ENCODE measurements at regions not wholly inside any gene's neighbourhood (a gene's known extent, or its start where the extent isn't known, plus 50 kb on each side); places are given as distances from the start of the nearest gene placed in this dataset.

- CTCF ChIA-PET (ENCODE audit: partially characterized antibody), result interaction anchor here (0.5 to 1.7 kb wide), 14 partner anchors 17 to 897 kb away, joined by 3 to 7 read pairs (median 3); no protein-coding TSS in a partner anchor
- no peak overlapping the region for H3K4me2 ChIP-seq (ENCODE audit: insufficient read depth in 1 of 2, low read depth in 2 of 2, low read length in 2 of 2)
- POLR2A ChIA-PET (ENCODE audit: partially characterized antibody), result no interaction called here
- no peak overlapping the region for H3K23ac ChIP-seq (ENCODE audit: insufficient read length)
- H2AFZ ChIP-seq (ENCODE audit: low read length), result 0 out of 2 replicates have a peak overlapping the region, but pooled peaks have one; percentile 29
- H3K14ac ChIP-seq (ENCODE audit: insufficient read length), result no peak overlapping the region
- no peak for DNase-seq (ENCODE audit: low read depth in 1 of 2, low spot score in 2 of 2)
- H3K4ac ChIP-seq (replicated peaks; ENCODE audit: insufficient read length, low read depth, low read length), result no peak overlapping the region
- H4K5ac ChIP-seq (ENCODE audit: insufficient read length, low read depth, low read length), result no peak overlapping the region
- 0 out of 2 replicates have a peak overlapping the region, but pooled peaks have one; percentile 28 for H2BK12ac ChIP-seq (ENCODE audit: low read depth, low read length)
- no peak overlapping the region for H4K91ac ChIP-seq (replicated peaks; ENCODE audit: insufficient read length, low read length)
- no peak overlapping the region for H2BK15ac ChIP-seq (ENCODE audit: low read length)
- H3K23me2 ChIP-seq (ENCODE audit: low read depth, low read length), result no peaks in the 10 kb centered on the region
- H2BK120ac ChIP-seq (replicated peaks; ENCODE audit: low read depth, low read length), result no peak overlapping the region
- no peak for FAIRE-seq
- H3K27ac ChIP-seq (ENCODE audit: low read depth, low read length), result no peak overlapping the region
- no peak overlapping the region for H3K4me3 ChIP-seq (ENCODE audit: extremely low read depth in 1 of 4, insufficient read depth in 2 of 4, low read depth in 3 of 4, low read length in 4 of 4)
- WGBS, 2 experiments (ENCODE audit: extremely low coverage in 1 of 2, insufficient coverage in 1 of 2, insufficient read length in 1 of 2, insufficient replicate concordance in 2 of 2, low coverage in 1 of 2, low lambda C conversion rate in 2 of 2, missing lambda C conversion rate in 1 of 2), result 88% methylated on average over 5 of the region's 5 CpGs; no CpG with 5 or more reads in 1 of the 2 experiments
- H4K8ac ChIP-seq (ENCODE audit: extremely low read depth, insufficient read depth, low read length), result no peak overlapping the region
- no peaks in the 10 kb centered on the region for H4K20me1 ChIP-seq (replicated peaks in 1 of 2; ENCODE audit: control insufficient read depth in 1 of 2, insufficient read depth in 2 of 2, low read length in 2 of 2)
- no peak overlapping the region for H2BK5ac ChIP-seq (ENCODE audit: low read depth, low read length)
- H3K9ac ChIP-seq (replicated peaks in 1 of 4; ENCODE audit: extremely low read depth in 1 of 4, low read depth in 3 of 4, low read length in 3 of 4), result no peak overlapping the region; a peak in 1 of 7 replicates
- H3K27me3 ChIP-seq (replicated peaks in 1 of 4; ENCODE audit: control insufficient read depth in 3 of 4, extremely low read depth in 1 of 4, insufficient read depth in 3 of 4, low read length in 3 of 4), result no peaks in the 10 kb centered on the region
- H3K56ac ChIP-seq (replicated peaks; ENCODE audit: insufficient read length, low read depth, low read length), result no peak overlapping the region
- H3K79me1 ChIP-seq (ENCODE audit: low read depth, low read length), result no peaks in the 10 kb centered on the region
- H3K4me1 ChIP-seq (replicated peaks in 1 of 4; ENCODE audit: control insufficient read depth in 3 of 4, insufficient read depth in 4 of 4, low read length in 3 of 4), result peaks cover 0 to 7% (median 2%) of the 10 kb centered on the region in 4 experiments; a peak in 2 of 7 replicates
- no peak overlapping the region for H2AK5ac ChIP-seq (ENCODE audit: low read depth, low read length)
- H3K36me3 ChIP-seq (ENCODE audit: control insufficient read depth in 2 of 4, insufficient read depth in 4 of 4, low read length in 3 of 4), result no peaks in the 10 kb centered on the region
- no peaks in the 10 kb centered on the region for H3K79me2 ChIP-seq (ENCODE audit: control insufficient read depth in 1 of 2, insufficient read depth in 2 of 2, low read length in 2 of 2)
- H2BK20ac ChIP-seq (ENCODE audit: low read length), result no peak overlapping the region
- H3K18ac ChIP-seq (ENCODE audit: extremely low read depth, low read length), result 0 out of 2 replicates have a peak overlapping the region, but pooled peaks have one; percentile 17
- H3K9me3 ChIP-seq (ENCODE audit: insufficient read depth in 2 of 2, low read depth in 1 of 2, low read length in 1 of 2), result no peaks in the 10 kb centered on the region
- no peak for TF ChIP-seq SP4 (IDR thresholded peaks at IDR 0.05; ENCODE audit: low read length)
- TF ChIP-seq HDAC2 (IDR thresholded peaks at IDR 0.05; ENCODE audit: borderline replicate concordance in 1 of 2, low read depth in 2 of 2, low read length in 2 of 2), result no peak
- TF ChIP-seq RNF2 (IDR thresholded peaks at IDR 0.05; ENCODE audit: borderline replicate concordance, low read depth, low read length, missing control alignments, poor library complexity, severe bottlenecking), result no peak
- TF ChIP-seq CHD2 (IDR thresholded peaks at IDR 0.05; ENCODE audit: low read length), result no peak
- TF ChIP-seq SIN3A (conservative IDR thresholded peaks at IDR 0.05 in 1 of 2, IDR thresholded peaks at IDR 0.05 in 1 of 2; ENCODE audit: low read depth in 1 of 2, low read length in 2 of 2), result no peak
- TF ChIP-seq ASH2L (IDR thresholded peaks at IDR 0.05; ENCODE audit: low read length), result no peak
- TF ChIP-seq E2F6 (IDR thresholded peaks at IDR 0.05), result no peak
- no peak for TF ChIP-seq NRF1 (IDR thresholded peaks at IDR 0.05; ENCODE audit: low read depth, low read length)
- TF ChIP-seq CEBPB (IDR thresholded peaks at IDR 0.05; ENCODE audit: low read depth, low read length), result no peak
- TF ChIP-seq KDM1A (IDR thresholded peaks at IDR 0.05; ENCODE audit: borderline replicate concordance, low read length), result no peak
- no peak for TF ChIP-seq ZNF274 (IDR thresholded peaks at IDR 0.05; ENCODE audit: borderline replicate concordance, extremely low read depth, low read length)
- no peak for TF ChIP-seq SUZ12 (IDR thresholded peaks at IDR 0.05; ENCODE audit: low read length)
Measured at GRCh38 chr6:84425971-84426705, 198.7 kb upstream of the CEP162 start.

Measured in H1 (cell line).